B cell (primary cell): ENCODE measurements at regions not wholly inside any gene's neighbourhood (a gene's known extent, or its start where the extent isn't known, plus 50 kb on each side); places are given as distances from the start of the nearest gene placed in this dataset.

Source experiments
- ATAC-seq: fragments of 200-7000 bp; cut with Tn5 transposase; one replicate; pipeline ENCODE4 v1.10.0; 2021; ENCODE audit warnings: low read depth, mild to moderate bottlenecking, moderate number of reproducible peaks, moderate library complexity
- CTCF ChIA-PET: fragments of 350-600 bp; sonication (Branson Sonifier 250); formaldehyde crosslinking; loops from one replicate; lab custom pipeline; 2021; ENCODE audit warnings: antibody characterized with exemption, inconsistent platforms; lab: Charles Lee
- POLR2A ChIA-PET: fragments of 350-600 bp; sonication (Branson Sonifier 250); formaldehyde crosslinking; loops from one replicate; lab custom pipeline; 2021; ENCODE audit warnings: antibody characterized with exemption; lab: Charles Lee
- DNase-seq: peaks from one replicate; pipeline ENCODE4 v3.0.0; 2013
- H2AFZ ChIP-seq: 2 replicates; pipeline ENCODE4 v1.6.1; 2012; ENCODE audit warnings: mild to moderate bottlenecking, low read depth, low read length; ENCODE audit not compliant: insufficient read depth, poor library complexity, severe bottlenecking
- H3K27ac ChIP-seq, 2 donors: 1 replicate in 1 of 2; 2 replicates in 1 of 2; pipeline ENCODE4 v1.5.1; 2012 to 2013; ENCODE audit warnings: low read length in 2 of 2, mild to moderate bottlenecking in 2 of 2, moderate library complexity in 1 of 2
- H3K27me3 ChIP-seq, 4 experiments: fragments of 200-600 bp in 1 of 4; sonication (generic) in 1 of 4; replicated peaks in 1 of 4; 1 replicate in 2 of 4; 2 replicates in 2 of 4; pipeline versions ENCODE4 v1.6.1 to v1.7.0; 2013 to 2016; ENCODE audit warnings: low read length in 3 of 4, mild to moderate bottlenecking in 2 of 4, mixed read lengths in 1 of 4, moderate library complexity in 1 of 4; ENCODE audit not compliant: insufficient read depth in 4 of 4, control insufficient read depth in 3 of 4; ENCODE audit errors: control extremely low read depth in 1 of 4
- H3K36me3 ChIP-seq, 2 experiments: replicated peaks in 1 of 2; 1 replicate in 1 of 2; 2 replicates in 1 of 2; pipeline versions ENCODE4 v1.6.1 to v1.7.1; 2013; ENCODE audit warnings: low read length in 1 of 2; ENCODE audit not compliant: insufficient read depth in 2 of 2, control insufficient read depth in 1 of 2; ENCODE audit errors: control extremely low read depth in 1 of 2, extremely low read depth in 1 of 2
- H3K4me1 ChIP-seq, 2 donors: fragments of 200-600 bp in 1 of 2; sonication (generic) in 1 of 2; 1 replicate in 1 of 2; 2 replicates in 1 of 2; pipeline versions ENCODE4 v1.5.1 to v1.6.1; 2013 to 2017; ENCODE audit warnings: low read length in 2 of 2; ENCODE audit not compliant: control insufficient read depth in 2 of 2, insufficient read depth in 2 of 2
- H3K4me2 ChIP-seq: replicated peaks from 2 replicates; pipeline ENCODE3; 2012; ENCODE audit warnings: mild to moderate bottlenecking, low read depth, low read length; ENCODE audit not compliant: poor library complexity, severe bottlenecking
- H3K4me3 ChIP-seq, 5 experiments: fragments of 200-600 bp in 1 of 5; sonication (generic) in 1 of 5; 1 replicate in 3 of 5; 2 replicates in 2 of 5; pipeline versions ENCODE4 v1.5.1 to v1.7.0; 2011 to 2016; ENCODE audit warnings: low read length in 4 of 5, mild to moderate bottlenecking in 4 of 5, low read depth in 2 of 5, control low read depth in 1 of 5, moderate library complexity in 1 of 5; ENCODE audit not compliant: insufficient read depth in 1 of 5; ENCODE audit errors: control extremely low read depth in 1 of 5, extremely low read depth in 1 of 5
- H3K79me2 ChIP-seq: fragments of 200-600 bp; sonication (generic); one replicate; pipeline ENCODE4 v1.6.0; 2016; ENCODE audit warnings: low read length; ENCODE audit not compliant: control insufficient read depth, insufficient read depth
- H3K9ac ChIP-seq: fragments of 200-600 bp; sonication (generic); 2 replicates; pipeline ENCODE4 v1.6.1; 2017; ENCODE audit warnings: mild to moderate bottlenecking, low read length, moderate library complexity
- H3K9me3 ChIP-seq, 3 donors: one replicate each; pipeline versions ENCODE4 v1.6.1 to v1.7.1; 2013; ENCODE audit warnings: low read length in 2 of 3; ENCODE audit not compliant: control insufficient read depth in 2 of 3, insufficient read depth in 1 of 3; ENCODE audit errors: control extremely low read depth in 1 of 3
- H4K20me1 ChIP-seq: 2 replicates; pipeline ENCODE4 v1.6.0; 2012; ENCODE audit warnings: mild to moderate bottlenecking, low read length; ENCODE audit not compliant: insufficient read depth, control insufficient read depth, poor library complexity, severe bottlenecking
- H3K27ac Mint-ChIP-seq: one replicate; pipeline ENCODE4 v1.8.0; 2021; ENCODE audit warnings: mixed read lengths
- H3K27me3 Mint-ChIP-seq: one replicate; pipeline ENCODE4 v1.8.0; 2021; ENCODE audit warnings: mixed read lengths
- H3K4me1 Mint-ChIP-seq: one replicate; pipeline ENCODE4 v1.8.0; 2021; ENCODE audit warnings: mixed read lengths
- H3K4me3 Mint-ChIP-seq: one replicate; pipeline ENCODE4 v1.8.0; 2021; ENCODE audit warnings: mixed read lengths
- H3K9me3 Mint-ChIP-seq: one replicate; pipeline ENCODE4 v1.8.0; 2022; ENCODE audit warnings: mixed read lengths; ENCODE audit not compliant: insufficient read depth
- CTCF ChIP-seq: fragments of 200-600 bp; IDR thresholded peaks from one replicate; pipeline ENCODE4 v1.8.0; 2022; ENCODE audit warnings: antibody characterized with exemption, mild to moderate bottlenecking
- EZH2 ChIP-seq: IDR thresholded peaks from 2 replicates; pipeline ENCODE4 v1.6.1; 2012; ENCODE audit warnings: borderline replicate concordance, low read depth, mild to moderate bottlenecking, moderate library complexity, low read length; ENCODE audit not compliant: insufficient read depth, poor library complexity, severe bottlenecking
- WGBS: methylation state at CpG from one replicate; pipeline ENCODE4 v1.1.5; 2013; ENCODE audit warnings: missing lambda C conversion rate; ENCODE audit not compliant: insufficient coverage; 5-methylcytosine and 5-hydroxymethylcytosine counted together
- intact Hi-C: fragments of 100-400 bp; cut with micrococcal nuclease; formaldehyde crosslinking; loops from one replicate; pipeline ENCODE4 v1.10.0; 2022

- POLR2A ChIA-PET = no interaction called here
- no peaks in the 10 kb centered on the region for H3K4me1 ChIP-seq
- H3K9ac ChIP-seq = no peak overlapping the region
- no peak for DNase-seq
- peaks cover 6% of the 10 kb centered on the region for H3K9me3 Mint-ChIP-seq
- TF ChIP-seq EZH2 (no peak), CTCF (no peak)
- no peak overlapping the region for H2AFZ ChIP-seq
- no peaks in the 10 kb centered on the region for H3K79me2 ChIP-seq
- no peaks in the 10 kb centered on the region for H3K27me3 ChIP-seq
- no peaks in the 10 kb centered on the region for H3K36me3 ChIP-seq
- no peaks in the 10 kb centered on the region for H3K27me3 Mint-ChIP-seq
- H3K4me3 Mint-ChIP-seq = no peak overlapping the region
- intact Hi-C loops = no loop called here
- H3K4me3 ChIP-seq = no peak overlapping the region
- H3K27ac ChIP-seq = no peak overlapping the region
- no peak overlapping the region for H3K27ac Mint-ChIP-seq
- H3K4me2 ChIP-seq = no peak overlapping the region
- H3K4me1 Mint-ChIP-seq = no peaks in the 10 kb centered on the region
- H4K20me1 ChIP-seq = no peaks in the 10 kb centered on the region
- no peak for ATAC-seq
- CTCF ChIA-PET = no interaction called here
- no peaks in the 10 kb centered on the region for H3K9me3 ChIP-seq
These were observed 1016.7 kb upstream of the LCORL start for GRCh38 chr4:19038231-19038630.

DNA sequence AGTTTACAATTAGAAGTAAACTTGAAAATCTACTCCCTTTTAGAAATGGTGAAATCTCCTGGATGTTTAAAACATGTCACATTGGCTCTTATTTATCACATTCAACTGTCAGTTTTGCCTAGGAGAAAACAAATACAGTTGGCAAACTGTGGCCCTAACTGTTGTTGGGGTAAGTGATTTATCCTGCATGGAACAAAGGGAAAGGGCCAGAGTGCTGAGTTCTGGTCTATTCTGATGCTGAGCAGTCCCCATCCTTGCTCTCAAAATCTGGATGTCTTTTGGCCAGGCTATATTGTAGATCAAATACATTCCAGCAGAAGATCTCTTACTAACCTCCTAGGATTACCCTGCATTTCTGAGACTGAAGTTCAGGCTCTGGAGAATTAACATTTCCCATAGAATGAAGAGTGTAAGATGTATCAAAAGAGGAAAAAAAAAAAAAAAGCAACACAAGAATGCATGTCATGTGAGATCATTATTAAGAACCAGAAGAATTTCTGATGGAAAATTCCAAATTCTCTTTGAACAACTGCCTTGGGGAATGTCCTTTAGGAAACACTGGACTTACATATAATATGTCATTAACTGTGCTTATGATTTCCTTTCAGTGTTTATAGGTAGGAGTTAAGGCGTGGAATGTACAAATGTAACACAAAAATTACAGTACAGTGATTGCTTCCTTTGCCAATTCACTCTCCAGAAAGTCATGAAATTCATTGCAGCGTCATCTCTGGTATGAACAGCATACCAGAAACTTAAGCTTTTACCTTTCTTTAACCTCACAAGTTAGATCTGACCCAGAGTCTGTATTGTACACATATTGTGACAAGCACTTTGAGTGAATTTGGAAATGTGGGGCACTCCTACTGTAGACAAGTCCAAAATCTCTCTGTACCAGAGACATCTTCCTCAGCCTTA lies 1012.5 kb upstream of the LCORL start:
- Histone ChIP-seq H3K4me3 (no peak overlapping the region), H3K9me3 (no peaks in the 10 kb centered on the region), H3K4me1 (no peaks in the 10 kb centered on the region), H3K36me3 (no peaks in the 10 kb centered on the region), H3K27me3 (no peaks in the 10 kb centered on the region), H3K27ac (no peak overlapping the region), H3K79me2 (no peaks in the 10 kb centered on the region), H2AFZ (no peak overlapping the region), H4K20me1 (no peaks in the 10 kb centered on the region), H3K9ac (no peak overlapping the region), H3K4me2 (no peak overlapping the region)
- TF ChIP-seq EZH2 (no peak), CTCF (no peak)
- no peaks in the 10 kb centered on the region for H3K4me1 Mint-ChIP-seq
- intact Hi-C loops = no loop called here
- no peak overlapping the region for H3K27ac Mint-ChIP-seq
- peaks cover 6% of the 10 kb centered on the region for H3K9me3 Mint-ChIP-seq
- no peak for ATAC-seq
- no CpG with 5 or more reads among the region's 2 CpGs for WGBS
- H3K27me3 Mint-ChIP-seq = no peaks in the 10 kb centered on the region
- ChIA-PET CTCF (no interaction called here), POLR2A (no interaction called here)
- H3K4me3 Mint-ChIP-seq = no peak overlapping the region
- DNase-seq = no peak
